Calu3 (cell line): ENCODE measurements at regions not wholly inside any gene's neighbourhood (a gene's known extent, or its start where the extent isn't known, plus 50 kb on each side); places are given as distances from the start of the nearest gene placed in this dataset.

Source experiments
- BruUV-seq: library from RNA; stranded (reverse); fragments of 400-500 nt; replicated peaks from 2 replicates; lab custom pipeline; 2021; lab: Mats Ljungman, UMichigan
- CTCF ChIA-PET: fragments of 300-600 bp; sonication (Branson Sonifier 250); formaldehyde crosslinking; loops from one replicate; lab custom pipeline; 2022; ENCODE audit warnings: antibody characterized with exemption; lab: Charles Lee
- DNase-seq: peaks from one replicate; pipeline ENCODE4 v3.0.0; 2022
- H3K27ac Mint-ChIP-seq: one replicate; pipeline ENCODE4 v1.8.0; 2022; ENCODE audit warnings: mixed read lengths; ENCODE audit not compliant: unreplicated experiment
- H3K27me3 Mint-ChIP-seq: one replicate; pipeline ENCODE4 v1.8.0; 2022; ENCODE audit warnings: mixed read lengths; ENCODE audit not compliant: unreplicated experiment
- H3K36me3 Mint-ChIP-seq: one replicate; pipeline ENCODE4 v1.8.0; 2022; ENCODE audit warnings: mild to moderate bottlenecking, moderate library complexity, mixed read lengths; ENCODE audit not compliant: insufficient read depth, unreplicated experiment
- H3K4me1 Mint-ChIP-seq: one replicate; pipeline ENCODE4 v1.8.0; 2022; ENCODE audit warnings: mild to moderate bottlenecking, low read depth, mixed read lengths; ENCODE audit not compliant: unreplicated experiment
- H3K4me3 Mint-ChIP-seq: one replicate; pipeline ENCODE4 v1.8.0; 2022; ENCODE audit warnings: mild to moderate bottlenecking, low read depth, moderate library complexity, mixed read lengths; ENCODE audit not compliant: unreplicated experiment
- H3K9me3 Mint-ChIP-seq: one replicate; pipeline ENCODE4 v1.8.0; 2022; ENCODE audit warnings: low read depth, mixed read lengths; ENCODE audit not compliant: unreplicated experiment
- intact Hi-C: fragments of 100-400 bp; cut with micrococcal nuclease; formaldehyde crosslinking; loops from one replicate; pipeline ENCODE4 v1.10.0; 2022; ENCODE audit not compliant: unreplicated experiment
- TF ChIP-seq, protein P1 (sequence below): fragments of 200-600 bp; IDR thresholded peaks from one replicate; pipeline ENCODE4 v1.8.0; 2022; ENCODE audit warnings: antibody characterized with exemption; ENCODE audit not compliant: unreplicated experiment

- CTCF ChIA-PET = no interaction called here
- no peaks in the 10 kb centered on the region for H3K4me1 Mint-ChIP-seq
- H3K9me3 Mint-ChIP-seq = peaks cover 4% of the 10 kb centered on the region
- BruUV-seq = no TSS peak
- no peak overlapping the region for H3K4me3 Mint-ChIP-seq
- no peak overlapping the region for H3K27ac Mint-ChIP-seq
- TF ChIP-seq, protein P1, sequence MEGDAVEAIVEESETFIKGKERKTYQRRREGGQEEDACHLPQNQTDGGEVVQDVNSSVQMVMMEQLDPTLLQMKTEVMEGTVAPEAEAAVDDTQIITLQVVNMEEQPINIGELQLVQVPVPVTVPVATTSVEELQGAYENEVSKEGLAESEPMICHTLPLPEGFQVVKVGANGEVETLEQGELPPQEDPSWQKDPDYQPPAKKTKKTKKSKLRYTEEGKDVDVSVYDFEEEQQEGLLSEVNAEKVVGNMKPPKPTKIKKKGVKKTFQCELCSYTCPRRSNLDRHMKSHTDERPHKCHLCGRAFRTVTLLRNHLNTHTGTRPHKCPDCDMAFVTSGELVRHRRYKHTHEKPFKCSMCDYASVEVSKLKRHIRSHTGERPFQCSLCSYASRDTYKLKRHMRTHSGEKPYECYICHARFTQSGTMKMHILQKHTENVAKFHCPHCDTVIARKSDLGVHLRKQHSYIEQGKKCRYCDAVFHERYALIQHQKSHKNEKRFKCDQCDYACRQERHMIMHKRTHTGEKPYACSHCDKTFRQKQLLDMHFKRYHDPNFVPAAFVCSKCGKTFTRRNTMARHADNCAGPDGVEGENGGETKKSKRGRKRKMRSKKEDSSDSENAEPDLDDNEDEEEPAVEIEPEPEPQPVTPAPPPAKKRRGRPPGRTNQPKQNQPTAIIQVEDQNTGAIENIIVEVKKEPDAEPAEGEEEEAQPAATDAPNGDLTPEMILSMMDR = no peak
- no peaks in the 10 kb centered on the region for H3K36me3 Mint-ChIP-seq
- DNase-seq = no peak
- H3K27me3 Mint-ChIP-seq = no peaks in the 10 kb centered on the region
- intact Hi-C loops = no loop called here
Measured at GRCh38 chr4:12787261-12787660, 696.9 kb downstream of the RAB28 start.

DNA sequence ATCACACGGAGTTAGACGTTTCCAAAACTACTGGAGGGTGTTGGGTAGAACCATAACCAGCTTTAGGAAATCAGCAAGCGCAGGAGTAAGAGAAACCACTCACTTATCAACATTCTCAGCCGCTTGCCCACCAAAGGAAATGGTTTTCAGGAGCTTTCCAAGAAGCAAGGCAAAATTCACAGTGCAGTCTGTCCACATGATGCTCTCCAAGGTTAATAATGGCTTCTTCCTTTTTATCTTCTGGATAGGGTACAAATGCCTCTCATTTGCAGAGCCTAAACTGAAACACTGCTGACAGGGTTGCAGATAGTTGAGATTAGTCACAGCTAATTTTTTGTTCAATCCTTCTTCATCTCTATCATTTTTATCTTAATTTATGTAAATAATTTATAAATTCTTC lies 705.4 kb downstream of the RAB28 start:
- no peak for DNase-seq
- CTCF ChIA-PET = interaction anchor here (0.6 to 0.7 kb wide), 2 partner anchors 565 to 1258 kb away, joined by 3 to 4 read pairs; no protein-coding TSS in a partner anchor
- TF ChIP-seq, protein P1 = no peak
- Mint-ChIP-seq H3K9me3 (no peaks in the 10 kb centered on the region), H3K27me3 (no peaks in the 10 kb centered on the region), H3K4me1 (no peaks in the 10 kb centered on the region), H3K4me3 (no peak overlapping the region), H3K36me3 (no peaks in the 10 kb centered on the region), H3K27ac (no peak overlapping the region)
- intact Hi-C loops = no loop called here
- BruUV-seq = no TSS peak

GRCh38 chr4:12778191-12778590 lies 705.9 kb downstream of the RAB28 start:
- intact Hi-C loops = no loop called here
- H3K4me3 Mint-ChIP-seq = no peak overlapping the region
- no peaks in the 10 kb centered on the region for H3K27me3 Mint-ChIP-seq
- no TSS peak for BruUV-seq
- TF ChIP-seq, protein P1 = no peak
- DNase-seq = no peak
- no peaks in the 10 kb centered on the region for H3K36me3 Mint-ChIP-seq
- H3K4me1 Mint-ChIP-seq = no peaks in the 10 kb centered on the region
- H3K27ac Mint-ChIP-seq = no peak overlapping the region
- CTCF ChIA-PET = interaction anchor here (0.6 to 0.7 kb wide), 2 partner anchors 565 to 1258 kb away, joined by 3 to 4 read pairs; no protein-coding TSS in a partner anchor
- H3K9me3 Mint-ChIP-seq = no peaks in the 10 kb centered on the region

DNA sequence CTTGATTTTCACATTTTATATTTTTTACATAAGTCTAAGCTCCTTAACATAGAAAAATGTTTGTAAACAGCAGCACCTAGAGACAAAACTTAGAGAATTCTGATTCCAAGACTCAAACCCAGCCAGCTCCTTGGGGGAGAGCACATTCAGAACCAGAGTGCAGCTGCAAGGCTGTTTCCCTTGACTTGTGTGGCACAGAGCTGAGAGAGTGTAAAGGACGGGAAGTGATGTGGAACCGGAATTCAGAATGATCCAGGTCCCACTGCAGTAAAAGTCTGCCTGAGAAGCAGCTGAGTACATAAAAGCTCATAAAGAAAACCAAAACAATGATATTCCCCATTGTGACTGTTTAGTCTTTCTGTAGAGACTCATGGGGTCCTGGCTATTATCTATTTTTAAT lies 713.8 kb downstream of the RAB28 start:
- peaks cover 8% of the 10 kb centered on the region for H3K9me3 Mint-ChIP-seq
- no peak for DNase-seq
- no peaks in the 10 kb centered on the region for H3K36me3 Mint-ChIP-seq
- TF ChIP-seq, protein P1 = no peak
- no peaks in the 10 kb centered on the region for H3K27me3 Mint-ChIP-seq
- H3K4me3 Mint-ChIP-seq = no peak overlapping the region
- no peaks in the 10 kb centered on the region for H3K4me1 Mint-ChIP-seq
- intact Hi-C loops = no loop called here
- BruUV-seq = no TSS peak
- CTCF ChIA-PET = interaction anchor here (1.1 kb wide), 1 partner anchor 12 kb away, joined by 3 read pairs; no protein-coding TSS in a partner anchor
- H3K27ac Mint-ChIP-seq = no peak overlapping the region
